ENCODE measurements at regions not wholly inside any gene's neighbourhood (a gene's known extent, or its start where the extent isn't known, plus 50 kb on each side); places are given as distances from the start of the nearest gene placed in this dataset.

DNA sequence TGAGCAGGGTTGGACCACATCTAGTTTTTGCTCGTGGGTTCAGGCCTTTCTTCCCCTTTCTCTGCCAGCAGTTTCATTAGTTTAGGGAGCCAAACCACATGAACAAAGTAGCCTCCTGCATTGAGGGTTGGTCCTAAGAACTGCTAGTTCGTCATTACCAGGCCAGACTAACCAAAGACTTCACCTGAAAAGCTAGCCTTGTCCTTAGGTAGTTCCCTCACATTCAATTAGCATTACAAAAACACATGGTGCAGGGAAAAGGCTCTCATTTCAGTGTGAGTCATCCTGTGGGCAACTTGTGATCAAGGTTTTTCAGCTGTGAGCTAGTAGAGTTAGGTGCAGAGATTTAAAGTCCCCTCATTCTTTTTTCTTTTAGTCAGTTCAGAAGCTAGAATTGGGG lies 279.3 kb upstream of the CTNNB1 start:
- TF ChIP-seq, protein P1, sequence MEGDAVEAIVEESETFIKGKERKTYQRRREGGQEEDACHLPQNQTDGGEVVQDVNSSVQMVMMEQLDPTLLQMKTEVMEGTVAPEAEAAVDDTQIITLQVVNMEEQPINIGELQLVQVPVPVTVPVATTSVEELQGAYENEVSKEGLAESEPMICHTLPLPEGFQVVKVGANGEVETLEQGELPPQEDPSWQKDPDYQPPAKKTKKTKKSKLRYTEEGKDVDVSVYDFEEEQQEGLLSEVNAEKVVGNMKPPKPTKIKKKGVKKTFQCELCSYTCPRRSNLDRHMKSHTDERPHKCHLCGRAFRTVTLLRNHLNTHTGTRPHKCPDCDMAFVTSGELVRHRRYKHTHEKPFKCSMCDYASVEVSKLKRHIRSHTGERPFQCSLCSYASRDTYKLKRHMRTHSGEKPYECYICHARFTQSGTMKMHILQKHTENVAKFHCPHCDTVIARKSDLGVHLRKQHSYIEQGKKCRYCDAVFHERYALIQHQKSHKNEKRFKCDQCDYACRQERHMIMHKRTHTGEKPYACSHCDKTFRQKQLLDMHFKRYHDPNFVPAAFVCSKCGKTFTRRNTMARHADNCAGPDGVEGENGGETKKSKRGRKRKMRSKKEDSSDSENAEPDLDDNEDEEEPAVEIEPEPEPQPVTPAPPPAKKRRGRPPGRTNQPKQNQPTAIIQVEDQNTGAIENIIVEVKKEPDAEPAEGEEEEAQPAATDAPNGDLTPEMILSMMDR (IDR thresholded peaks at IDR 0.05; ENCODE audit: control insufficient read depth, extremely low read depth, insufficient read depth), result no peak
- no peak overlapping the region for H3K4me3 ChIP-seq (ENCODE audit: low read depth, low read length)
- DNase-seq (ENCODE audit: low read depth), result no peak

DNA sequence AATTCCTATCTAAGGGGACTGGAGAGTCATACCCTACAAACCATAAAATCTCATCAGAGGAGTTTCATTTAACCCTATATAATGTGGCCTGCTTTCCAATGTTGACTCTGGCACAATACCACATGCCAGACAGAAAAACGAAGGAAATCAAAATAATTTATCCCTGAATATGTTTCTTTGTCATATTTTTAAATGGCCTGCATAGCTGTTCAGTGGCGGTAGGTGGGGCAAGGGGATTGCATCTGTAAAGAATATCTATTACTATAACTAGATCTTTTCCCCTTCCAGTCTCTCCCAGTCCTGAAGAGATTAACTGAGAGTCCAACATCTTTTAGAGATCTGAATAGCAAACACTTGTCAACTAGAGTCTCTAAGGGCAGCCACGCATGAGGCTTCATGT lies 278.1 kb upstream of the CTNNB1 start:
- H3K4me3 ChIP-seq (ENCODE audit: low read depth, low read length), result no peak overlapping the region
- TF ChIP-seq, protein P1 (IDR thresholded peaks at IDR 0.05; ENCODE audit: control insufficient read depth, extremely low read depth, insufficient read depth), result no peak
- no peak for DNase-seq (ENCODE audit: low read depth)

DNA sequence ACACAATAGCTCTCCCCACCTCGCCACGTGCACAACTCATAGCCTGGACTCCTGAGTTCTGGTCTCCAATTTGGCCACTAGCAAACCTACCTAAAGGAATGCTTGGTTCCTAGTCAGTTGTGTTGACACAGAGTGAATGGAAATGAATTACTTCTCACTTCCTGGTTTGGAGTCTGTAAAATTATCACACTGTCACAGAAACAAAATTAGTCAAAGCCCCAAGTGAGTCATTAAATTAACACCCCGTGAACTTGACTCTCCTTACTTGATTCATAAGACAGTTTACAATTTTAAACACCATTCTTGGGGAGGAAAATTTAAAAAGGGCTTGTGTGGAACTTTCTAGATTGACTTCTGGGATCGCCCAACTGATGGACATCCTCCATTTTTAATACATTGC lies 276.2 kb upstream of the CTNNB1 start:
- TF ChIP-seq, protein P1 (IDR thresholded peaks at IDR 0.05; ENCODE audit: control insufficient read depth, extremely low read depth, insufficient read depth), result no peak

DNA sequence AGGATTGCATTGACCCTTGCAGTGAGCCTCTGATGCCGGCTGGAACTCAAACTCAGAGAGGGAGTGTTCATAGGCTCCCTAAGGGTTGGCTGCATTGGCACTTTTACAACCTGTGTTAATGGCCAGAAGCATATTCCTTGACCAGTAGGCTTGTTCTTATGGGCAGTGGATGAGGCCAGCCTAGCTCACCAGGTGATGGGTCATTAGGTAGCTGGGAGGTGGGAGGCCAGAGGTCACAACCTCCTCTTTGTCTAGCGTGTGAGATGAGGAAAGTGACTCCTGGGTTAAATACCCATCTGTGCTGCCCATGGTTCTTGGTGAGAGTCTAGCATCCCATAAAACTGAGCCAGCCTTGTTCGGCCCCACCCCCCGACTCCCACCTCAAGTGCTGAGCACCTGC lies 275.7 kb upstream of the CTNNB1 start:
- H3K4me3 ChIP-seq (ENCODE audit: low read depth, low read length), result no peak overlapping the region
- no peak for DNase-seq (ENCODE audit: low read depth)
- TF ChIP-seq, protein P1 (IDR thresholded peaks at IDR 0.05; ENCODE audit: control insufficient read depth, extremely low read depth, insufficient read depth), result no peak

More for the DNA sequence above, 276.2 kb upstream of the CTNNB1 start:
- H3K4me3 ChIP-seq (ENCODE audit: low read depth, low read length), result no peak overlapping the region
- DNase-seq (ENCODE audit: low read depth), result no peak

DNA sequence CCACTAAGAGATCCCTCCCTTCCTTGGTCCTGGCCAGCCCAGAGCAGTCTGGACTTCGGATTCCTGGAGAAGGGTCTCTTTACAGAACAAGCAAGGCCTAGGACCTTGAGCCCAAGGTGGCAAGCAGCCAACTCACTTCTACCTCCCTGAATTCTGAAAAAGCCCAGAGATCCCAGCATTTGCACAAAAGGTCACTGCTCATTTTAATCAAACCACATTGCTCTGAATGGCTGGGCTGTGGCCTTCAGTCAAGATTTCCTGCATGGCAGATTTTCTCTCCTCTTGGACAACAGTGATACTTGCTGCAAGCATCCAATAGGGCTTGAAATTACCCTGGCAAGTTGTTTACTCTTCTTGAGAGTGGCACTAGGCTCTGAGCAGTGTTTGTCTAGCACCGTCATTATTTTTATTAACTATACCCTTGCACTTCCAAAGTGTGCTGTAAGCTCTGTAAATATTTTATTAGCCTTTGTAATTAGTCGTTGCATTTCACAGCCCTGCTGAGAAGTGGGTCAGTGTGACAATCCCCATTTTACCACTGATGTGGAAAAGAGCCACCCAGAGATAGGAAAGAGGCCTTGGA lies 274.7 kb upstream of the CTNNB1 start:
- TF ChIP-seq, protein P1 (IDR thresholded peaks at IDR 0.05; ENCODE audit: control insufficient read depth, extremely low read depth, insufficient read depth), result no peak
- DNase-seq (ENCODE audit: low read depth), result peak; percentile 81

DNA sequence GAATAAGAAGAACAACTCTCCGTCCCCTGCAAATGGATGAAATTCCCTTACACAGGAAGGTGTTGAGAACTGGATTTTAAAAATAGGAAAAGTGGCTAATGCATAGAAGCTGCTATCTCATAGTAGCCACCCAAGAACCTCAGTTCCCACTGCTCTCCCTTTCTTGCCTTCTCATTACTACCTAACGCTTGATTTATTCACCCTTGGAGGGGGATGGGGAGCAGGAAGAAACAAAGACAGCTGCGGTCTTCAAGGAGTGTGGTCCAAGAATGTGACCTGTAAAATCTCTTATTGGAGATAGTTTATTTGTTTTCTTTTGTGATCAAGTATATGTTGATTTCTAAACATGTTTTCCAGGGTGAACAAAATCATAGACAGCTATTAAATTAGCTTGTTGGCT lies 274.1 kb upstream of the CTNNB1 start:
- DNase-seq (ENCODE audit: low read depth), result peak; percentile 42
- TF ChIP-seq, protein P1 (IDR thresholded peaks at IDR 0.05; ENCODE audit: control insufficient read depth, extremely low read depth, insufficient read depth), result no peak
- H3K4me3 ChIP-seq (ENCODE audit: low read depth, low read length), result no peak overlapping the region

More for the DNA sequence above, 274.7 kb upstream of the CTNNB1 start:
- H3K4me3 ChIP-seq (ENCODE audit: low read depth, low read length), result 0 out of 2 replicates have a peak overlapping the region, but pooled peaks have one; percentile 3

DNA sequence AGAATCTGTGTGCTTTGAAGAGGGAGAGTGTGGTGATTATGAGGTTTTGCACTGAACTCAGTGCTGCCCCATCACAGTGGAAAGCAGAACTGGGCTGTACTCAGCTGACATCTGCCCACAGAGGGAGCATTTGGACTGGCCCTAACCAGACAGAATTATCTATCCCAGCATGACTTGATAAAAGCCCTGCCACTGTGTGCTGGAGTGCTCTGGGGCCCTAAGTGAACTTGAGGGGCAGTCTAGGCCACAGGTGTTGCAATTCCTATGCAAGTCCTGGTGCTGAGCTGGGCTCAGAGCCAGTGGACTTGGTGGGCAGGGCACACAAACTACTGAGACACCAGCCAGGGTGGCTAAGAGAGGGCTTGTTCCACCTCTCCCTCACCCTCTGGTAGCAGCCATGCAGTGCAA lies 269.2 kb upstream of the CTNNB1 start:
- TF ChIP-seq, protein P1 (IDR thresholded peaks at IDR 0.05; ENCODE audit: control insufficient read depth, extremely low read depth, insufficient read depth), result peak; percentile 35
- no peak for DNase-seq (ENCODE audit: low read depth)
- H3K4me3 ChIP-seq (ENCODE audit: low read depth, low read length), result no peak overlapping the region
